ENCODE measurements at regions not wholly inside any gene's neighbourhood (a gene's known extent, or its start where the extent isn't known, plus 50 kb on each side); places are given as distances from the start of the nearest gene placed in this dataset.

DNA sequence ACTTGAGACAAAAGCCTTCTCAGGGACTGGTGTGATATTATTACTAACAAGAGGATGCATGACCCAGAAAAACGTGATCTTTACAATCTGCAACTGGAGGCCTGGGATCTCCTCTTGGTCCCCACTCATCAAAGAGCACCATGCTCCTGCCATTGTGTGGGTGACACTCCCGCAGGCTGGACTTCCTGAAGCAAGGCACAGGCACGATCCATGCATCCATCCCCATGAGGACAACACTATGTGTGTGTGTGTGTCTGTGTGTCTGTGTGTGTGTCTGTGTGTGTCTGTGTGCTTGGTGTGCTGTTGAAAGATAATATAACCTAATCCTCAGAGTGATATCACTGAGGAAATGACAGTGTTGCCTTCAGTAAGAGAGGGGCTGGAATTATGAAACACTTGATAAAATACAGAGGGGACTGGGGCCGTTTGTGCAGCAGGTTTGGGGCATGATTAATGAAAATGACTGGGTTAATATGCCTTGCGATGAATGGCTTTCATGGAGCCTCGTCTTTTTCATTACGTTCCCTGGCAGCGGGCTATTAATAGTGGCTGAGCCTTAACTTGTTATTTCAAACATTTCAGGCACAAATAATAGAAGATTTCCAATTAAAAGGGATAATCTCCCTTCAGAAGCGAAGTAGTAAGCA, 180.8 kb upstream of the TCERG1L start:
- DNase-seq: no peak

DNA sequence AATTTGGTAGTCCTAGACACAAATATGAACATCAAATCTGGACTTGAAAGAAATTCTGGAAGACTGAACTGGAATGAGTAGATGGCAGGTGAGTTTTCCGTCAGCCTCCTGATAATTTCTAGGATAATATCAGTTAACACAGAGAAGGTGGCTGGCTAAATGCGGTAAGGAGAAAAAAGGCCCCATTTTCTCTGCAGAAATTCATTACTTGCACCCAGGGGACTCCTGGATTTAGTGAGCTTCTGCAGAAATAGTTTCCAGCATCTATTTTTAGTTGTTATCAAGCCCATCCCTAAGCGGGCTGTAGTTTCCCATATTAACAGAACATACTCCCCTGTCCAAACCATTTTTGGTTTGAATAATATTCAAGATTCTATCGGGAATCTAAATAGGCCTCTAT, 181.9 kb upstream of the TCERG1L start:
- no peak for DNase-seq

DNA sequence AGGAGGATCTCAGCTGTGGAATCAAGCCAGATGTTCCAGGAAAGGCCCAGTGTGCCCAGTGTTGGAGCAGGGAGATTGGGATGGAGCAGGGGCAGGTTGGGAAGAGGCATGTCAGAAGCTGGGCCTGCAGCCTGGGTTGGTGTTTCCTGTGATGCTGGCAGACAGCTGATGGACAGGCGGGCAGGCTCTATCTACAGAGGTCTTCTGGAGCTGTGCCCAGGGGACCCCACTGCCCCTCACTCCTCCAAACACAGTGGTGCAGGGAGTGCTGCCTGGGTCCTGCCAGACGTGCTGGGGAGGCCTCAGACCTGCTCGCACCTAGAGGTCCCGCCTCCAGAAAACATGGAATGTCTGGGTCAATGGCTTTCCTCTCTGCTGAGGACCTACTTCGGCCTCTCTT, 182.9 kb upstream of the TCERG1L start:
- DNase-seq: no peak

DNA sequence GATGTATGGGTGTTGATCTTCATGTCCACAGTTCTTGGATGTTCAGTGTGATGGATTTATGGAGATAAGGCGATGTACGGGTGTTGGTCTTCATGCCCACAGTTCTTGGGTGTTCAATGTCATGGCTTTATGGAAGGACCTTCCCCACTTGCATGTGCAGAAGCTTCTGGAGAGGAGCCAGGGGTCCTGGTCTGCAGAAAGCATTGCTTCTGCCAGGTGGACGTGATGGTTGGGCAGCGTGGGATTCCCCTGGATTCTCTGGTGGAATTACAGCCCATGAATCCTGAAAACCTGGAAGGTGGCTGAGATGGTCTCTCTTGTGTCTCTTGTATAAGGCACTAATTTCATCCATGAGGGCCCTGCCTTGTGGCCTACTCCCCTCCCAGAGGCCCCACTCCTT, 183.7 kb upstream of the TCERG1L start:
- no peak for DNase-seq

DNA sequence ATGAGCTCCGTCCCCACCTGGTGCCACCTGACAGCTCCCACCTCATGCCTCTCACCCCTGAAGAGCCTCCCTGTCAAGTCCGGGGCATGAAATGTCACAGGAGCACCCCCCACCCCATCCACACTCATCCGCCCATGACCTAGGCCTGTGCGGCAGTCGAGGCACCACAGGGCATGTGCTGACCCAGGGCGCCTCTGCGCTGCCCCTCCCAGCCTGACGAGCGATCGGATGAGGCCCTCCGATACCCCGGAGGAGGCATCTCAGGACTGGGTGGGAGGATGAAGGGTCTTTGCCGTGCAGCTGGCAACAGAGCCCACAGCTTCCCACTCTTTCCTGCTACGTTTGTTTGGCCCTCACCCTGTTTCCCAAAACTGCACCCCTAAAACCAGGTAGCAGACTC, 184.4 kb upstream of the TCERG1L start:
- no peak for DNase-seq

DNA sequence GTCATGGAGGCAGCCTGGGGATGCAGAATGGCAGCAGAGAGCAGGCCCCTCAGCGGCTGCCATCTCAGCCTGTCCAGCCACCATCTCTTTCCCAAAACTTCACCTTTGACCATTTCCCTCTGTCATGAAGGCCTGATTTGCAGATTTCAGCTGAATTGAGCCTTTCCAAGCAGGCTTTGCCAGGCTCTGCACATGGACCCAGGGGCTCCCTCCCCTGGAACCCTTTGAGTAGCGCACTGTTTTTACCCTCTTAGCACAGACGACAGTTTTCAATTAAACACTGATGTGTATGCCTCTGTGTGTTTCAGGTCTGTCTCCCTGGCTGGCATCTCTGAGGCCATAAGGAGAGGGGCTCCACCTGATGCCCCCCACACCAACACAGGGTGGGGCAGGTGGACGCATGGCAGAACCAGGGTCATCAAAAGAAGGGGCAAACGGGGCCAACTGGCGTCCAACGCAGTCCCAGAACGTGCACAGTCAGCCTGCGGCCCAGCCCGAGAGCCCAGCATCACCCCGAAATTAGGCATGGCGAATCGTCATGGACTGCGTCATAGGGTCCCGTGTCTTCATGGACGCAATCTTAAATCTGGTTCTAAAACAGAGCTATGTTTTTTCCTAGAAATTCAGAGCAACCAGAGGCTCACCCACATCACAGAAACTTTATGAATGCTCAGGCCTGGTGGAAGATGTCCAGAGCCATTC, 185.0 kb upstream of the TCERG1L start:
- DNase-seq: no peak

DNA sequence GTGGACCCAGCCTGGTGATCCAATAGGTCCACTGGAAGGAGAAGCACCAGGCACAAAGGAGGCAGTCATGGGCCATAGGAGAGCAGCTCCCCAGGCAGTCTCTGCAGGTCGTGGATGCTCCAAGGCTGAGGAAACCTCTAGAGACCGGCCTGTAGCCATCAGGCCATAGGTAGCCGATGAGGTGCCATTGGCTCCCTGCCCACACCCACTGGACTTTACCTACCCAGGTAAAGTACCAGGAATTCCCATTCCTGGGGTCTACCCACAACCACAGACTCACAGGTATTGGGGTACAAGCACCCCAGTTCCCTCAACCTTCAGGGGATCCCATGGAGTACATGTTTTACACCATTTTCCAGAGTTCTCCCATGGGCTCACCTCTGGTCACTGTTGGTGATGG, 188.0 kb upstream of the TCERG1L start:
- no peak for DNase-seq

DNA sequence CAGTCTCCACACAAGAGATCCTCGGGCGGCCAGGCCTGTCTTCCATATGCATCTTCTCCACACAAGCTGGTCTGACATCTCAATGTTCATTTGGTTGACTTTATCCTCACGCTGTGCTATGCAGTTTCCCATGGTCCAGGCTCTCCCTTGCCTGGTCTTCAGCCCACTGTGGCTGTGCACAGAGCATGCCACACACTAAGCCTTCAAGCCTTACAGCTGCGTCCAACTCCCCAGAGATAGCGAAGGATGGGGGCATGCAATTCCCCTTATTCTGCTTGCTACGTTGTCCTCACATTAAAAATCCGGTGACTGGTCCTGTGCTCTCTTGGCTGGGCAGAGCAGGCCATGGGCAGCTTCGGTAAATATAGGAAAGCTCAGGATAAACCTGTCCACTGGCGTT, 188.7 kb upstream of the TCERG1L start:
- DNase-seq: no peak

DNA sequence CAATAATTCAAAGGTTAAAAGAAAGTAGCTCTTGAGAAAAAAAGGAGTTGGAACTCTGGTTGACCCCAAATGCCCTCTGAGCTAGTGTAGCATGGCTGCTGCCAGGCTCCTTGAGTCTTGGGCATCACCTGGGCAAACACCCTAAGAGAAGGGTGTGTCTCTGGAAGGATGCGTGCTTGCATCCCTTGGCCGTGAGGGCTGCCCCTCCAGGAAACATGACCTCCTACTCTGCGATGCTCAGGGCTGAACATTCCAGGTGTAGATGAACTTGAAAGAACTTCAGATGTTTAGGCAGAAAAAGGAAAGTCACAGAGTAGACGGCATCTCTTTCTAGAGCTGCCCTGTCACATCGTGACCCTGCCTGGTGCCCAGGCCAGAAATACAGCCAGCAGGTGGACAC, 189.4 kb upstream of the TCERG1L start:
- DNase-seq: no peak

DNA sequence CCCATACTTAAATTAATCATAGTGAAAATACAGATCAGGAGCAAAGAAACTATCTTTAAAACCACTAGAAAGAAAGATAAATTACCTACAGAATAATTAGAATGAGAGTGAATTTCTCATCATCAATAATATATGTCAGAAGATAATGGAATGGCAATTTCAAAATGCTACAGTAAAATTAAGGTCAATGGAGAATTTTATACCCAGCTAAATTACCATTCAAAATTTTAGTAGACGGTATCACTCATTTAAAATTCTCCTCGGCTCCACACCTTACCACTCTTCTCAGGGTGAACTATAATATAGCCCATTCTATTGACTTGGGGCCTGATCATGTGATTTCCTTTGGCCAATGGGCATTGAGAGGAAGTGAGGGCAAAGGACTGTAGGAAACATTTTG, 192.5 kb upstream of the TCERG1L start:
- no peak for DNase-seq

DNA sequence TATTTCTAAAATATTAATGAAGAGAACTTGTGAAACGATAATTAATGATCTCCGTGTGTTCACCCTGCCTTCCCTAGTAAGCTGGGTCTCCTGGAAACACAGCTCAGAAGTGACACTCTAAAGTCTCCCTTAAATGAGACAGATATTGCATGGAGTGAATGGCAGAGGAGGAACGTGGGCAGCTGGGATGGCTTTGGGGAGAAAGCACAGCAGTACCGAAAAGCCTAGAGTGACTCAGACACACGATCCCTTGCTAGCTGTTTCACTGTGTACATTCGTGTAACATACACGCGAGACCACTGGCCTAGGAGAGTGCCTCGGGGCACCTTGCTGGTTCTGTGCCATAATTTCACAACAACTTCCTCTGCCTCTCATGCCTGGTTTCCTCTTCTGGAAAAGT, 199.9 kb upstream of the TCERG1L start:
- no peak for DNase-seq

DNA sequence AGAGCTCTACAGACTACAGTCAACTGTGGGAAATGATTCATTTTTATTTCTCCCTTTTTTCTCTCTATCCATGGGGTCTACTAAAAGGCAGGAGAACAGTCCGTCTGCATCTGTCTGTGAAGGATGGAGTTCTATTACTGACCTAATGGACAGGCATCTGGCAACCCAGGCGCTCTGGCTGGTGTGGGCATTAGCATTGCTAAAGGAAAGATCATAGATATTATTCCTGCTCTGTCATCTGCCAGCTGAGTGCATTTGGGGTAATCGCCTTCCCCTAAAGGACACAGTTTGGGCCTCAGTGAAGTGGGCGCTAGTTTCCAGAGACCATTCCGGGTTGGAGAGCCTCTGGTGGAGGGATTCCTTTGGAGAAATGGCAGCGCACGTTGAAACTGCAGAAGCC, 201.3 kb upstream of the TCERG1L start:
- no peak for DNase-seq

DNA sequence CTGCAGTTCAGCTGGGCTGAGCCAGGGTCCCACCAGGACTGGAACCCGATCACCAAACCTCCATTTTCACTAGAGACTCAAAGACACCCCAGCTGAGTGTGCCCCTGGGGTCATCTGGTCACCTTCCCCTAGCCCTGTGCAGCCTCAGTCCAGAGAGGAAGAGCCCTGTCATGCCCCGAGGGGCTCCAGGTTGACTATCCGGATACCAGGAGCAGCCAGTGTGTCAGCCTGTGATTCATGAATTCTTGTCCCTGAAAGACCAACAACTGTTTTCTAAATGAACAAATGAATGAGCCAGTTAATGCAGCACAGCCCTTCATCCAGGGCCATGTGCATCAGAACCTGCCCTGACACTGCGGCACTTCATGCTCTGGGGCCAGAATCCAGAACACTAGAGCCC, 201.9 kb upstream of the TCERG1L start:
- DNase-seq: no peak

DNA sequence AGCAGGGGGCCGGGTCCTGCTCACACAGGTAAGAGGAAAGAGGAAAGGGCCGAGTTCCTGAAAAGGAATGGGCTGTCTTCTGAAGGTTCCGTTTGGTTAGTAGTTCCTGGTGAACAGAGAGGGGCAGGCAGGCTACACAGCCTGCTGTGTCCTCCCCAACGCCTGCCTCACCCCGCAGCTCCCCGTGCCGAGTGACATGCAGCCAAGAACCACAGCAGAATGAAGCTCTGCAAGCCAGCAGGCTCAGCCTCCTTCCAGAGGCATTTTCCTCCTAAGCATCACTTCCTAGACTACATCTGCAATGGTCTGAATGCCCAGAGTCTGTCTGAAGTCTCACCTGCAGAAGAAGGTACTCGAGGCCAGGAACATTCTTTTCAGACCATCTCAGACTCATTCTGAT, 202.4 kb upstream of the TCERG1L start:
- DNase-seq: no peak

DNA sequence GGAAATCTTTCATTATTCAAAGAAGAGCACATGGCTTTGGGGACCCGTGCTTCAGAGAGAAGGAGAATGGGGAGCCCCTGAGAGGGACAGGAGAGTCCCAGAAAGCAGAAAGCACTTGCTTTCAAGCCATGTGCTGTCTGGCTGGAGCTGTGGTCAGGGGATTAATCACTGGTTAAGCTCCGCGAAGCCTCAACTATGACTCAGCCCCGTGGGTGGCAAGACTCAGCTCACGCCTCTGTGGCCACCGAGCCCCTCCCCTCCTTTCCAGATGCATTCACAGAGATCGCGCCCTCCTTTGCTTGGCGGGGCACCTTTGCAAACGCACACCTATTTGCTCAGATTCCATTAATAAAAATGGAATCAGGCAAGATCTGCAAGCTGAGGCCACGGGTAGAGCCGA, 202.9 kb upstream of the TCERG1L start:
- no peak for DNase-seq

DNA sequence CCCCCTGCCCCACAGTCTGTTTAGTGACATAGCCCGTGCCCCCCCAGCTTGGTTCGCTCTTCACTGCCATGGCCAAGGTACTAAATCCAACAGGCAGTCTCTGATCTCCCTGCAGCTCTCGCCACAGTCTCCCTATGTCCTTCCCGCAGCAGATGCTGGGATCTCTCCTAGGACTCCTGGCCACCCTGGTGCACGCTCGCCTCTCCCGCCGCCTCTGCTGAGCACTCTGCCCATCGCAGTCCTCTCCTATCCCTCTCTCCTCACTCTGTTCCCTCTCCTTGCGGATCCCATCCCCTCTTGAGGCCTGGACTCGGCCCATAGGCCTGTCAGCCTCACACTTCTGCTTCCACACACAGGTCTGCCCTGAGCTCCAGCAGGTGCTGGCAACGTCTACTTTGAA, 204.8 kb upstream of the TCERG1L start:
- no peak for DNase-seq

DNA sequence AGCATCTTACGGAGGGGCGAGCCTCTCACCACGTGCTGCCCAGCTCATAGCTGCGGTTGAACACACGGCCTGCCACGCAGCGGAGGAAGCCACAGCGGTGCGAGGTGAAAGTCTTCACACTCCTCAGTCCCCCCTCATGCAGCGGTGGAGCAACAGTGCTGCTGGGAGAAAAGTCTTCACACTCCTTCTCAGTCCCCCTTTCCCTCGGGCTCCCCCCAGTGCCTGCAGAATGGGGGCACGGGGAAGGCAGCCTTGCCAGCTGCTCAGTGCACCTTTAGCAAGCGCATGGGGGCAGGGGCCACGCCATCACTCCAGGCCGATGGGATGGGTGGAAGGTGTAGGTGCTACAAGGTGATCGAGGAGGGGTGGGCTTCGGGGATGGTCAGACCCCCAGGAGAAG, 206.3 kb upstream of the TCERG1L start:
- no peak for DNase-seq

DNA sequence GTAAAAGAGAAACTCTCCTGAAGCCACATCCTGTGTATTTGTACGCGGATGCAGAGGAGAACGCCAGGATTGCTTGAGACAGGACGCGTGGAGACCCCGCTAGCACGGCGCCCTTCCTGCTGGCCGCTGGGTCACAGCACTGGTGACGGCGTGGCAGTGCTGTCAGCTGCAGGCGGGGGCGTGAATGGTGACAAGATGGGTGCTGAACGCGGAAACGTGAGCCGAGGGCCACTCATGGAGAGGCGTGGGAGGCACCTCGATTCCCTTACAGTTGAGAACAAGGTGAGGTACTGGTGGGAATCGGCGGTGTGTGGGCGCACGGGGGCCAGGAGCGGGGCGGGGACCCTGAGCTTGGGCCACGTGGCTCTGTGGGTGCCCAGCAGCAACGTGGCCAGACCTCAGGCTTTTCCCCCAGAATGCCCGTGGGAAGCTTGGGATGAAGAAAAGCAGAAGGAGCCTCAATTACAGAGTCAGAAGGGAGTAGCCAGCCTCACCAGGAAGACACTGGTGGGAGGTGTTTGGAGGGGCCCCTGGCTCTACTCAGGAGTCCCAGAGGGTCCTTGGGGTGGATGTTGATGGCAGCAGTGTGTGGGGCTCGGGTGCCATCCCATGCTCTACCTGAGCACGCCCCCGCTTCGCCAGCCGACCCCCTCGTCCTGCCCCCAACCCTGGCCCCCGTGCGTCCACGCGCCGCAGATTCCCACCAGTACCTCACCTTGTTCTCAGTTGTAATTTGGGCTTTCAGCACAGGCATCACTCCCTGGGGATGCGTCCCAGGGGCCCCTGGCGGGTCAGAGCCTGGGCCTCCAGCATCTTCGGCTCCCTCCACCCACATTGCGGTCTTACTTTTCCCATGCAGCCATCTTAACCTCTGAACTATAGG, 208.4 kb upstream of the TCERG1L start:
- DNase-seq: no peak

DNA sequence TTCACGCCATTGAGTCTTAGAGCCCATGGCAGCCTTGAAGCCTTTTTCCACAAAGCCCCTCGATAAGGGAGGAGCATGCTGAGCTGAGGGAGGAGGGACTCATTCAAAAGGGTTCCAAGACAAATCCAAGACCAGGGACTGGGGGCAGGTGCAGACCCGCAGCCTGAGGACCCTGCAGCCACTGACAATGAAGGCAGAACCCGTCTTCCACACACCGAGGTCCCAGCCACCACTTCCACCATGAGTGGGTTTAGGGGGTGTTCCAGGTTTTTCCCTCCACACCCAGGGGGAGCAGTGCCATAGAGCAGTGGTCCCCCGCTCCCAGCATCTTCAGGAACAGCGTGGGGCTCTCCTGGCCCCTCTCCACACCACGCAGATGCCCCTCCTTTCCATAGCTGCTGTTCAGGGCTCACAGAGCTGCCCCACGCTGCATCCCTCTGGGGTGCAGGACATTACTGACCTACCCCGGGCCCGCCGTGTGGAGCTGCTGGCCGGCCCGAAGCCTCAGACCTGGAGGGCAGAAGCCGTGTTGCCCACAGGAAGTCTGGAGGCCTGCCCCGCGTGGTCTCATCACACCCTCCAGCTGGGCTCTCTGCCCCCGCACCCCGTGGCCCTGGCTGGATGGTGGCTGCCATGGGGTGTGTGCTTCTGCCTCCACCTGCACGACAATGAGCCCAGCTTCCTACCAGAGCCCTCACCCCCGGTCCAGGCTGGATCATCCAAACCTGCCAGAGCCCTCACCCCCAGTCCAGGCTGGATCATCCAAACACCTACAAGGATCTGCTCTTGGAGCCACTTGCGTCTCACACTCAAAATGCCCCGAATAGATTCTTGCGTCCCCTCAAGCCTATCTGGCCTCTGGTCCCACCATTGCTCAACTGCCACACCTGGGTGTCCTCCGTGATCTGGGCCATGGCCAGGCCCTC, 220.0 kb upstream of the TCERG1L start:
- no peak for DNase-seq

DNA sequence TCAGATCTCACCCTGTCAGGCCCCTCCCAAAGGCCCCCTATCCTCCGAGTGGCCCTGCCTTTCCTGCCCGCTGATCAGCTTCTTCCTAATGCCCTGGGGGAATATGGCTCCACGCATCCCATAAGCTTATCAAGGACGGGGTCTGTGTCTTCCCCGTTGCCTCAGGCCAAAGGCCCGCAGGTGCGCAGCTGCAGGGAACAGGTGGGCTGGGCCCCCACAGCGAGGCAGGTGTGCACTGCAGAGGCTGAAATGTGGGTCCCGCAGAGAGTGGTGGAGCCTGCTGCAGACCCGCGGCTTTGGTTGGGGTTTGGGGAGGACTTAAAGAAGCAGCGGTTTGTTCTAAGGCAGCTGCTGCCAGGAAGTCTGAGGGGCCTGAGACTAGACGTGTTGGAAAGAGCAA, 220.8 kb upstream of the TCERG1L start:
- DNase-seq: no peak

DNA sequence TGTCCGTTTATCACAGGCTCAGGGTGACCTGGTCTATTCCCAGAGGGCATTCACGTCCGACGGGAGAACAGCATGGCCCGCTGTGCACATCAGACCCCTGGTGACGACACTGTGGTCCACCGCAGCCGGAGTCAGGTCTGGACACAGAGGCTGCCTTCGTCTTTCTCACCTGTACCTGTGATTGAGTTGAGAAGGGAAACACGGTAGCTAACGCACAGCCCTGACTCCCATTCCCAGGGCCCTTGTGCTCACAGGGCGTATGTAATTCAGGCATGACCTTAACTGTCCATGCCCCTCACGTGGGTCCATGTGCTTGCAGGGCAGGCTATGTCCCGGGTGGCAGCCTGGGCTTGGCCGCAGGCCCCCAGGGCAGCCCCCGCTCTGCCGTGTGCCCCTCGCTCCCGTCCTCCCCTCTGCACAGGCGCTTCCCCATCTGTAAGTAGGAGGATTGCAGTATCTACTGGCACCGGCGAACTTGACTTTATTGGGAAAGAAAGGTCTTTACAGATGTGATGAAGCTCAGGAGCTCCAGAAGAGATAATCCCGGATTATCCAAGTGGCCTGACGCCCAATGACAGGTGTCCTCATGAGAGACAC, 221.3 kb upstream of the TCERG1L start:
- no peak for DNase-seq

DNA sequence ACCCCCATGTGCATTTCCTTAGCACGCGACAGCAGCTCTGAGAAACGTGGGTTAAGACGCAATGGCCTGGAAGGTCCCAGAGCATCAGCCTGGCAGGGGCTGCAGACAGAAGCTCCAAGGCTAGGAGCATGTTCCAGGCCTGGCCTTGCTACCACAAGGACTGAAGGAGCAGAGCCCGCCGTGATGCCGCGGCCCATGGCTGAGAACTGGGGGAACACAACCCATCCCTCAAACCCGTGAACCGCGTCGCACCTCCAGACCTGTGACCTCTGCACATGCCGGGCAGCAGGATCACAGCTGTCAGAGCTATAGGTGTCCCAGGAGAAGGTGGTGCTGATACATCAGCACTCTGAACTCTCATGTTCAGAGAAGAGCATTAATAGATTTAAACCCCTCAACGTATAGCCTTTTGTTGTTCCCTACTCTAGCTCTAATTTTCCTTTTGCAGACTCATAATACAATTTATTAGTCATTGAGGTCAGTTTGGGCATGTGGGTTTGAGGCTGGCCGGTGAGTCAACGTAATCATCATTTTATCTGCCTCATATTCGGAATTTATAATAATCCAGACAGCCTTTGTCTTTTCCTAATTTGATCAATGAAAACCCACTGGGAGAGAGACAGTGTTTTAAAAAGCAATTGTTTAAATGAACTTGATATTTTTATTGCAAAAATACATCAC, 222.5 kb upstream of the TCERG1L start:
- no peak for DNase-seq

Measured in RPMI8226 (cell line).